GM12801 (cell line): ENCODE measurements at regions not wholly inside any gene's neighbourhood (a gene's known extent, or its start where the extent isn't known, plus 50 kb on each side); places are given as distances from the start of the nearest gene placed in this dataset.

Experiments used
- CTCF ChIP-seq: IDR thresholded peaks from one replicate; pipeline ENCODE4 v1.5.1; 2011; ENCODE audit warnings: control low read depth; ENCODE audit not compliant: insufficient read length; ENCODE audit errors: extremely low read depth

- no peak for TF ChIP-seq CTCF
Measured at GRCh38 chr7:131654668-131655326, 98.4 kb upstream of the PODXL start.

GRCh38 chr7:131654249-131654558 lies 97.8 kb upstream of the PODXL start:
- no peak for TF ChIP-seq CTCF

- no peak for TF ChIP-seq CTCF
Measured at GRCh38 chr7:131653418-131654248, 97.2 kb upstream of the PODXL start.

- no peak for TF ChIP-seq CTCF
Measured at GRCh38 chr7:131652934-131653333, 96.5 kb upstream of the PODXL start.

GRCh38 chr7:131652194-131652593 lies 95.8 kb upstream of the PODXL start:
- no peak for TF ChIP-seq CTCF

- TF ChIP-seq CTCF: no peak
Measured at GRCh38 chr7:131649879-131650278, 93.5 kb upstream of the PODXL start.

GRCh38 chr7:131649003-131649541 lies 92.6 kb upstream of the PODXL start:
- TF ChIP-seq CTCF: no peak
